Heart right ventricle (tissue), 16 donors: ENCODE measurements at regions not wholly inside any gene's neighbourhood (a gene's known extent, or its start where the extent isn't known, plus 50 kb on each side); places are given as distances from the start of the nearest gene placed in this dataset.

ENCODE experiments used
- ATAC-seq, 8 donors: fragments of 200-7000 bp; cut with Tn5 transposase; one replicate each; pipeline ENCODE4 v1.9.1; 2020; ENCODE audit warnings: mild to moderate bottlenecking in 8 of 8, moderate library complexity in 8 of 8, moderate number of reproducible peaks in 1 of 8
- DNase-seq, 2 donors: peaks; one replicate each; pipeline ENCODE4 v3.0.0-alpha.2; 2020
- H3K27ac ChIP-seq, 10 donors: fragments of 200-600 bp; sonication (generic) in 2 of 10; one replicate each; pipeline versions ENCODE4 v1.5.0 to v1.8.0; 2020 to 2022; ENCODE audit warnings: mild to moderate bottlenecking in 3 of 10
- H3K27me3 ChIP-seq, 7 donors: fragments of 200-600 bp; one replicate each; pipeline ENCODE4 v1.8.0; 2021 to 2022; ENCODE audit warnings: mild to moderate bottlenecking in 2 of 7
- H3K36me3 ChIP-seq, 9 donors: fragments of 200-600 bp; sonication (generic) in 1 of 9; one replicate each; pipeline versions ENCODE4 v1.5.0 to v1.8.0; 2020 to 2022; ENCODE audit warnings: mild to moderate bottlenecking in 2 of 9
- H3K4me1 ChIP-seq, 9 donors: fragments of 200-600 bp; sonication (generic) in 1 of 9; one replicate each; pipeline versions ENCODE4 v1.5.0 to v1.8.0; 2020 to 2022; ENCODE audit warnings: mild to moderate bottlenecking in 4 of 9
- H3K4me3 ChIP-seq, 10 donors: fragments of 200-600 bp; sonication (generic) in 2 of 10; one replicate each; pipeline versions ENCODE4 v1.5.0 to v1.8.0; 2020 to 2022; ENCODE audit warnings: mild to moderate bottlenecking in 7 of 10, moderate library complexity in 2 of 10
- H3K9me3 ChIP-seq, 11 donors: fragments of 200-600 bp in 10 of 11; sonication (generic) in 2 of 11; one replicate each; pipeline versions ENCODE4 v1.5.0 to v1.8.0; 2013 to 2022; ENCODE audit warnings: mild to moderate bottlenecking in 2 of 11, control low read depth in 1 of 11, moderate library complexity in 1 of 11
- CTCF ChIP-seq, 9 donors: fragments of 200-600 bp; sonication (generic) in 2 of 9; IDR thresholded peaks; one replicate each; pipeline versions ENCODE4 v1.5.0 to v1.8.0; 2021 to 2022; ENCODE audit warnings: antibody characterized with exemption in 9 of 9, mild to moderate bottlenecking in 5 of 9, moderate library complexity in 1 of 9
- WGBS, 2 donors: extraction: QIAGEN DNeasy Blood & Tissue Kit; methylation state at CpG; one replicate each; pipeline ENCODE4 v1.1.7; 2013; ENCODE audit warnings: inconsistent platforms in 1 of 2; 5-methylcytosine and 5-hydroxymethylcytosine counted together
- intact Hi-C, 10 donors: fragments of 100-400 bp; cut with DNase I; formaldehyde crosslinking; loops; one replicate each; pipeline versions ENCODE4 v1.11.1 to v1.14.2; 2022
- donor health status: Arrhythmogenic right ventricular cardiomyopathy.
- donor health status: ischemic (EF 13 %, LVEDD 7.1; RV severe dilation, severe dysfunction).
- donor health status: healthy with polysubstance abuse.
- donor health status: DM: no; HTN: yes; CAD: no.
- donor health status: DM: no; HTN: no; CAD: no.
- donor health status: ischemic (EF 25% LVEDD 6.9; RV normal size, moderate dysfunction).
- donor health status: ischemic (EF 25% LVEDD 5.7; RV mildly dilated, moderate dysfunction).
- donor health status: healthy.
- donor health status: DM: yes; HTN: yes; CAD: no.
- donor health status: Ischemic cardiomyopathy.
- donor health status: ischemic (EF 35%, LVEDD 5.7; RV mildly dilated, moderate dysfunction).
- donor health status: nonischemic (EF 11% LVEDD 7.7; RV severe dilation, severe dysfunction).
- donor health status: DM: yes; HTN: yes; CAD: no.
- donor health status: PGD.
- donor health status: ischemic (EF 29% LVEDD 5.4; RV normal size, mild dysfunction).
- donor health status: nonischemic (EF 23%, LVEDD 6.1; RV moderate dilation, normal function).

GRCh38 chr3:59321881-59322540 is 272.2 kb upstream of the CFAP20DC start:
- Histone ChIP-seq H3K36me3 (no peaks in the 10 kb centered on the region), H3K27me3 (no peaks in the 10 kb centered on the region), H3K9me3 (no peaks in the 10 kb centered on the region), H3K4me1 (peaks cover 0 to 15% (median 0%) of the 10 kb centered on the region in 9 donors), H3K27ac (no peak overlapping the region), H3K4me3 (no peak overlapping the region)
- intact Hi-C loops = no loop called here
- 72 to 78% methylated on average over 5 of the region's 5 CpGs for WGBS, 2 donors
- TF ChIP-seq CTCF (IDR thresholded peaks at IDR 0.05) = no peak
- ATAC-seq (no peak), DNase-seq (no peak)

- DNase-seq (no peak), ATAC-seq (no peak)
- Histone ChIP-seq H3K4me1 (peaks cover 0 to 15% (median 0%) of the 10 kb centered on the region in 9 donors), H3K27ac (no peak overlapping the region), H3K27me3 (no peaks in the 10 kb centered on the region), H3K4me3 (no peak overlapping the region), H3K36me3 (no peaks in the 10 kb centered on the region), H3K9me3 (no peaks in the 10 kb centered on the region)
- intact Hi-C loops = no loop called here
- 81 to 82% methylated on average over 4 of the region's 4 CpGs for WGBS, 2 donors
- TF ChIP-seq CTCF (IDR thresholded peaks at IDR 0.05) = no peak
Observed at GRCh38 chr3:59320080-59320479, 270.3 kb upstream of the CFAP20DC start.

GRCh38 chr3:59319442-59319841 is 269.6 kb upstream of the CFAP20DC start:
- H3K27ac ChIP-seq = no peak overlapping the region
- H3K36me3 ChIP-seq = no peaks in the 10 kb centered on the region
- peaks cover 0 to 15% (median 0%) of the 10 kb centered on the region in 9 donors for H3K4me1 ChIP-seq
- DNase-seq (no peak), ATAC-seq (no peak)
- 70 to 73% methylated on average over 4 of the region's 4 CpGs for WGBS, 2 donors
- intact Hi-C loops = loop anchor here in 5 of 10 donors (10.0 kb wide), 2 partner anchors 255 to 535 kb away; no protein-coding TSS in a partner anchor
- H3K9me3 ChIP-seq = no peaks in the 10 kb centered on the region
- TF ChIP-seq CTCF (IDR thresholded peaks at IDR 0.05) = no peak
- no peak overlapping the region for H3K4me3 ChIP-seq
- no peaks in the 10 kb centered on the region for H3K27me3 ChIP-seq

- Histone ChIP-seq H3K4me1 (peaks cover 0 to 15% (median 0%) of the 10 kb centered on the region in 9 donors), H3K36me3 (no peaks in the 10 kb centered on the region), H3K4me3 (no peak overlapping the region), H3K27me3 (no peaks in the 10 kb centered on the region), H3K27ac (no peak overlapping the region), H3K9me3 (no peaks in the 10 kb centered on the region)
- ATAC-seq (no peak), DNase-seq (no peak)
- TF ChIP-seq CTCF (IDR thresholded peaks at IDR 0.05) = no peak
- intact Hi-C loops = loop anchor here in 5 of 10 donors (10.0 kb wide), 2 partner anchors 256 to 536 kb away; no protein-coding TSS in a partner anchor
- WGBS, 2 donors = 12 to 43% methylated on average over 1 of the region's 1 CpG
Observed at GRCh38 chr3:59318881-59319280, 269.1 kb upstream of the CFAP20DC start.
